ENCODE measurements at regions not wholly inside any gene's neighbourhood (a gene's known extent, or its start where the extent isn't known, plus 50 kb on each side); places are given as distances from the start of the nearest gene placed in this dataset.

DNA sequence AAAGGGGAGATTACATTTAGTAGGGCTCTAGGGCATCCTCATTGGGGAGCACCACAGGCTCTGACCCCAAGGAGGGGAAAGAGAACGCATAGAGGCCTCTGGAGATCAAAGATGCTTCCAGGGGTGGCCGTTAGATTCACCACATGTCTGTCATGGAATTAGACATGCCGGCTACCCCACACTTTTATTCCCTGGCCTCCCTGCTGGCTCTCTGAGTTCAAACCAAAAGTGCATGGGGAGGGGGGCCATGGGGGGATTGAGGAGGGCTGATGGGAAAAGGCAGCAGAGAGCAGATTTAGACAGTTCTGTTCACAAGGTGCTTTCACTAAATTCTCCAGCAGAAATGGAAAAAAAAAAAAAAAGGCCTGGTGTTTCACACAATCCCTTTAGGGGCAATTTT, 64.4 kb upstream of the ZNF521 start:
- no peaks in the 10 kb centered on the region for H3K9me3 ChIP-seq
- H3K4me3 ChIP-seq = no peak overlapping the region
- CTCF ChIA-PET = no interaction called here
- POLR2A ChIA-PET = no interaction called here
- TF ChIP-seq, protein P1, sequence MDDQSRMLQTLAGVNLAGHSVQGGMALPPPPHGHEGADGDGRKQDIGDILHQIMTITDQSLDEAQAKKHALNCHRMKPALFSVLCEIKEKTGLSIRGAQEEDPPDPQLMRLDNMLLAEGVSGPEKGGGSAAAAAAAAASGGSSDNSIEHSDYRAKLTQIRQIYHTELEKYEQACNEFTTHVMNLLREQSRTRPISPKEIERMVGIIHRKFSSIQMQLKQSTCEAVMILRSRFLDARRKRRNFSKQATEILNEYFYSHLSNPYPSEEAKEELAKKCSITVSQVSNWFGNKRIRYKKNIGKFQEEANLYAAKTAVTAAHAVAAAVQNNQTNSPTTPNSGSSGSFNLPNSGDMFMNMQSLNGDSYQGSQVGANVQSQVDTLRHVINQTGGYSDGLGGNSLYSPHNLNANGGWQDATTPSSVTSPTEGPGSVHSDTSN (IDR thresholded peaks at IDR 0.05) = no peak
- TF ChIP-seq, protein P2, sequence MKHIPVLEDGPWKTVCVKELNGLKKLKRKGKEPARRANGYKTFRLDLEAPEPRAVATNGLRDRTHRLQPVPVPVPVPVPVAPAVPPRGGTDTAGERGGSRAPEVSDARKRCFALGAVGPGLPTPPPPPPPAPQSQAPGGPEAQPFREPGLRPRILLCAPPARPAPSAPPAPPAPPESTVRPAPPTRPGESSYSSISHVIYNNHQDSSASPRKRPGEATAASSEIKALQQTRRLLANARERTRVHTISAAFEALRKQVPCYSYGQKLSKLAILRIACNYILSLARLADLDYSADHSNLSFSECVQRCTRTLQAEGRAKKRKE (CRISPR knock-in tag; IDR thresholded peaks at IDR 0.05; ENCODE audit: low read depth) = no peak
- H3K4me2 ChIP-seq = no peak overlapping the region
- no peak overlapping the region for H3K27ac ChIP-seq
- 19% methylated on average over 3 of the region's 3 CpGs for WGBS (ENCODE audit: missing lambda C conversion rate)
- ATAC-seq (no peak), DNase-seq (ENCODE audit: low read depth in 1 of 2, low spot score in 1 of 2) (no peak), FAIRE-seq (no peak)
- no peaks in the 10 kb centered on the region for H3K4me1 ChIP-seq

DNA sequence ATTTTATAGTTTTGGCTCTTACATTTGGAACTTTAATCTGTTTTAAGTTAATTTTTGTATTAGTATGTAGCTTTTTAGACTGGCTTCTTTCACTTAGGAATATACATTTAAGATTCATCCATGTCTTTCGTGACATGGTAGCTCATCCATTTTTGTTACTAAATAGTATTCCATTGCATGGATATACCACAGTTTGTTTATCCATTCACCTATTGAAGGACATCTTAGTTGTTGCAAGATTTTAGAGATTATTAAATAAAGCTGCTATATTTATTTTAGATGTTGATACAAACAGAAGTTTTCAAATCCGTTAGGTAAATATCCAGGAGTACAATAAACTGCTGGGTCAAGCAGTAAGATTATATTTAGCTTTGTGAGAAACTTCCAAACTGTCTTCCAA, 58.0 kb upstream of the ZNF521 start:
- H3K4me3 ChIP-seq = no peak overlapping the region
- no peak overlapping the region for H3K27ac ChIP-seq
- H3K4me1 ChIP-seq = no peaks in the 10 kb centered on the region
- no peaks in the 10 kb centered on the region for H3K9me3 ChIP-seq
- TF ChIP-seq NFE2L2 (conservative IDR thresholded peaks at IDR 0.05; ENCODE audit: low read length) (no peak), SMC3 (IDR thresholded peaks at IDR 0.05) (no peak), RNF2 (IDR thresholded peaks at IDR 0.05; ENCODE audit: borderline replicate concordance, low read depth) (no peak), RFX5 (IDR thresholded peaks at IDR 0.05) (no peak), ZFP36 (IDR thresholded peaks at IDR 0.05; ENCODE audit: borderline replicate concordance, partially characterized antibody) (no peak), HEYL (CRISPR knock-in tag; IDR thresholded peaks at IDR 0.05) (no peak), KDM5A (IDR thresholded peaks at IDR 0.05) (no peak), RARB (CRISPR knock-in tag; IDR thresholded peaks at IDR 0.05) (no peak), HDAC2 (IDR thresholded peaks at IDR 0.05) (no peak)
- TF ChIP-seq, protein P2 (CRISPR knock-in tag; IDR thresholded peaks at IDR 0.05; ENCODE audit: low read depth) = no peak
- no peak for DNase-seq (ENCODE audit: low read depth in 1 of 2, low spot score in 1 of 2)
- ChIA-PET POLR2A (no interaction called here), CTCF (interaction anchor here (1.3 kb wide), 1 partner anchor 10 kb away, joined by 3 read pairs; no protein-coding TSS in a partner anchor)
- WGBS (ENCODE audit: missing lambda C conversion rate) = 0% methylated on average over 2 of the region's 2 CpGs
- FAIRE-seq = no peak
- no peak overlapping the region for H3K4me2 ChIP-seq
- ATAC-seq = no peak

DNA sequence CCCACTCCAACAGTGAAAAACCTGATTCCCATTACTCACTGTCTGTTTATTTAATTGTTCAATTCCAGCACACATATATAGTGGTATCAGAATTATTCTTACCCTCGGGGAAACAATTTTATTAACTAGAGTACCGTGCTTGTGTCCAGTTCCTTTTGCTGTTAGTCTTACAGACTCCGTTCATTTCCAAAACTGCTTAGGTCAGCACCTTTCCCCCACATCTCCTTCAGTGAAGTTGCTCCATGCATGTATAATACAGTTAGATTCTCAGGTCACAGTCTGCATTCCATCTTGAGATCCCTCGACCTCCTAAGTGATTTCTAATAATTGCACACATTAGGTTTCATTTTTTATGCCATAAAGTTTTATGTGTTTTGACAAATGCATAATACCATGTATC, 56.3 kb upstream of the ZNF521 start:
- H3K4me2 ChIP-seq = no peak overlapping the region
- no peaks in the 10 kb centered on the region for H3K4me1 ChIP-seq
- no peak overlapping the region for H3K4me3 ChIP-seq
- CTCF ChIA-PET = no interaction called here
- FAIRE-seq (no peak), ATAC-seq (no peak), DNase-seq (ENCODE audit: low read depth in 1 of 2, low spot score in 1 of 2) (no peak)
- POLR2A ChIA-PET = no interaction called here
- TF ChIP-seq MAFK (IDR thresholded peaks at IDR 0.05; ENCODE audit: partially characterized antibody) = peak; percentile 87
- no peak for TF ChIP-seq HDAC2 (IDR thresholded peaks at IDR 0.05)
- TF ChIP-seq ZC3H11A (IDR thresholded peaks at IDR 0.05) = no peak
- no peak for TF ChIP-seq POLR2AphosphoS2 (conservative IDR thresholded peaks at IDR 0.05; ENCODE audit: low read length)
- H3K27ac ChIP-seq = no peak overlapping the region
- no peaks in the 10 kb centered on the region for H3K9me3 ChIP-seq
- WGBS (ENCODE audit: missing lambda C conversion rate) = 22% methylated on average over 4 of the region's 4 CpGs

Small RNAs in the stretch of these regions (small RNA-seq; reads per million reads assigned to genes)
- gene AC027229.1 (0 reads per million in 6 experiments), gene RN7SL97P (0 to 8.6 (median 0) reads per million in 6 experiments)

Data from A549 (cell line).